ENCODE measurements at regions not wholly inside any gene's neighbourhood (a gene's known extent, or its start where the extent isn't known, plus 50 kb on each side); places are given as distances from the start of the nearest gene placed in this dataset.

DNA sequence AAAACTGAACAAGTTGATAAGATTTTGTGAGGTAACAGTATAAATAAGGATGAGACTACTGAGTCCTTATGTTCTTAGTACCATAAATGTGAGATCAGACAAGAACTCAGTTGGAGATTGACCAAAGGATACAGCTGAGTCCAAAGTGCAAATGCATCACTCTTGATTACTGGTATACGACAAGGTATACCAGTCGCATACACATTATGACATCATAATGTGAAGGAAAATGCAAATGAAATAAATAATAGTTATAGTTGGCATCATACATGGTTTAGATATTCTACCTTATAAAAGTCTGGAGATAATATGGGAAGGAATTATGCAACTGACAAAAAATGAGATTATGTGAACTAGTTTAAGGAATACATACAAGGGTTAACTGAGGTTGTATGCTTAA lies 476.3 kb upstream of the STXBP6 start:
- no peak overlapping the region for H3K27ac ChIP-seq (ENCODE audit: insufficient read length, low read depth, low read length)
- peaks cover 0 to 2% of the 10 kb centered on the region in 2 experiments; a peak in 1 of 5 replicates for H3K9me3 Mint-ChIP-seq

More for the DNA sequence above, 476.3 kb upstream of the STXBP6 start:
- no peak overlapping the region for H4K91ac ChIP-seq (ENCODE audit: insufficient read length, low read depth, low read length)
- no peak overlapping the region for H3K18ac ChIP-seq (ENCODE audit: insufficient read length, low read depth, low read length)
- no peaks in the 10 kb centered on the region for H3K27me3 Mint-ChIP-seq (ENCODE audit: low read depth)
- no peak overlapping the region for H2AFZ ChIP-seq (ENCODE audit: low read length)
- H2BK15ac ChIP-seq (ENCODE audit: low read depth, low read length): no peak overlapping the region
- no peak overlapping the region for H3K4me2 ChIP-seq (ENCODE audit: insufficient read depth, insufficient read length, low read length)
- no peak overlapping the region for H3K14ac ChIP-seq (ENCODE audit: insufficient read depth, low read length)
- H3K36me3 Mint-ChIP-seq (ENCODE audit: insufficient read depth in 1 of 3, low read depth in 3 of 3): no peaks in the 10 kb centered on the region
- peaks cover 15 to 16% of the 10 kb centered on the region in 2 experiments for H3K4me1 Mint-ChIP-seq
- H3K9ac ChIP-seq (ENCODE audit: extremely low read depth, insufficient read length, low read length): no peak overlapping the region
- no peak overlapping the region for H2BK5ac ChIP-seq (ENCODE audit: insufficient read length, low read length)
- TF ChIP-seq, protein P1, sequence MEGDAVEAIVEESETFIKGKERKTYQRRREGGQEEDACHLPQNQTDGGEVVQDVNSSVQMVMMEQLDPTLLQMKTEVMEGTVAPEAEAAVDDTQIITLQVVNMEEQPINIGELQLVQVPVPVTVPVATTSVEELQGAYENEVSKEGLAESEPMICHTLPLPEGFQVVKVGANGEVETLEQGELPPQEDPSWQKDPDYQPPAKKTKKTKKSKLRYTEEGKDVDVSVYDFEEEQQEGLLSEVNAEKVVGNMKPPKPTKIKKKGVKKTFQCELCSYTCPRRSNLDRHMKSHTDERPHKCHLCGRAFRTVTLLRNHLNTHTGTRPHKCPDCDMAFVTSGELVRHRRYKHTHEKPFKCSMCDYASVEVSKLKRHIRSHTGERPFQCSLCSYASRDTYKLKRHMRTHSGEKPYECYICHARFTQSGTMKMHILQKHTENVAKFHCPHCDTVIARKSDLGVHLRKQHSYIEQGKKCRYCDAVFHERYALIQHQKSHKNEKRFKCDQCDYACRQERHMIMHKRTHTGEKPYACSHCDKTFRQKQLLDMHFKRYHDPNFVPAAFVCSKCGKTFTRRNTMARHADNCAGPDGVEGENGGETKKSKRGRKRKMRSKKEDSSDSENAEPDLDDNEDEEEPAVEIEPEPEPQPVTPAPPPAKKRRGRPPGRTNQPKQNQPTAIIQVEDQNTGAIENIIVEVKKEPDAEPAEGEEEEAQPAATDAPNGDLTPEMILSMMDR (conservative IDR thresholded peaks at IDR 0.05): no peak
- H3K23ac ChIP-seq (ENCODE audit: insufficient read length, low read depth, low read length): no peak overlapping the region
- H3K79me2 ChIP-seq (ENCODE audit: insufficient read depth, low read length): no peaks in the 10 kb centered on the region
- no peak overlapping the region for H3K4ac ChIP-seq (ENCODE audit: low read depth, low read length)
- no peaks in the 10 kb centered on the region for H3K79me1 ChIP-seq (ENCODE audit: insufficient read depth, low read depth, low read length, poor library complexity, severe bottlenecking)
- no peaks in the 10 kb centered on the region for H3K27me3 ChIP-seq (ENCODE audit: insufficient read depth, low read length)
- no peaks in the 10 kb centered on the region for H3K9me3 ChIP-seq (ENCODE audit: control insufficient read depth, low read depth, low read length)
- no peak overlapping the region for H4K5ac ChIP-seq (ENCODE audit: insufficient read length, low read depth, low read length)
- no peak overlapping the region for H2BK120ac ChIP-seq (ENCODE audit: low read depth, low read length, poor library complexity, severe bottlenecking)
- WGBS (ENCODE audit: extremely low coverage, insufficient read length, low lambda C conversion rate): no CpG with 5 or more reads among the region's 2 CpGs
- H4K8ac ChIP-seq (replicated peaks; ENCODE audit: insufficient read length, low read depth, low read length): no peak overlapping the region
- no peak overlapping the region for H2BK12ac ChIP-seq (ENCODE audit: insufficient read length, low read depth, low read length)
- no peak overlapping the region for H3K4me3 Mint-ChIP-seq
- H3K23me2 ChIP-seq (ENCODE audit: insufficient read length, low read depth, low read length, poor library complexity, severe bottlenecking): no peaks in the 10 kb centered on the region
- H3K27ac Mint-ChIP-seq: no peak overlapping the region
- DNase-seq: no peak
- H3K4me1 ChIP-seq (ENCODE audit: insufficient read depth, low read length): no peaks in the 10 kb centered on the region; the same call in 1 of the 2 replicates
- H2AK5ac ChIP-seq (ENCODE audit: insufficient read length, low read length): no peak overlapping the region
- no peak overlapping the region for H3K56ac ChIP-seq (ENCODE audit: insufficient read length, low read depth, low read length)
- no peak overlapping the region for H2BK20ac ChIP-seq (ENCODE audit: low read depth, low read length, poor library complexity, severe bottlenecking)
- no peak overlapping the region for H3T11ph ChIP-seq (ENCODE audit: low read length)
- H4K20me1 ChIP-seq (ENCODE audit: control insufficient read depth, insufficient read depth, insufficient read length): no peaks in the 10 kb centered on the region
